ENCODE measurements at regions not wholly inside any gene's neighbourhood (a gene's known extent, or its start where the extent isn't known, plus 50 kb on each side); places are given as distances from the start of the nearest gene placed in this dataset.

GRCh38 chr5:94045839-94046782, 304.7 kb upstream of the POU5F2 start:
- TF ChIP-seq EZH2phosphoT487 (IDR thresholded peaks at IDR 0.05; ENCODE audit: insufficient read depth, low read depth) (no peak), EZH2 (IDR thresholded peaks at IDR 0.05; ENCODE audit: insufficient read depth, poor library complexity, severe bottlenecking) (no peak)
- H3K4me1 ChIP-seq (ENCODE audit: insufficient read depth) = no peaks in the 10 kb centered on the region
- H3K79me2 ChIP-seq (ENCODE audit: insufficient read depth) = no peaks in the 10 kb centered on the region
- no peaks in the 10 kb centered on the region for H3K27me3 ChIP-seq (replicated peaks; ENCODE audit: insufficient read depth)
- 95 to 96% methylated on average over 6 of the region's 6 CpGs for WGBS, 2 experiments (ENCODE audit: low coverage in 1 of 2, low lambda C conversion rate in 2 of 2, missing lambda C conversion rate in 2 of 2)
- no peak overlapping the region for H3K27ac ChIP-seq
- H3K4me2 ChIP-seq (ENCODE audit: unreplicated experiment) = no peak overlapping the region
- no peaks in the 10 kb centered on the region for H3K9me3 ChIP-seq (ENCODE audit: low read depth)
- H3F3A ChIP-seq (ENCODE audit: insufficient read depth) = no peaks in the 10 kb centered on the region
- no peaks in the 10 kb centered on the region for H3K36me3 ChIP-seq (ENCODE audit: low read depth)
- no peak overlapping the region for H3K9ac ChIP-seq
- in situ Hi-C loops (cut with MboI) = no loop called here
- H4K20me1 ChIP-seq (ENCODE audit: insufficient read depth) = no peaks in the 10 kb centered on the region
- no peaks in the 10 kb centered on the region for H3K9me2 ChIP-seq (ENCODE audit: insufficient read depth)
- H2AFZ ChIP-seq = no peak overlapping the region
- no peak overlapping the region for H3K4me3 ChIP-seq
- DNase-seq = no peak

DNA sequence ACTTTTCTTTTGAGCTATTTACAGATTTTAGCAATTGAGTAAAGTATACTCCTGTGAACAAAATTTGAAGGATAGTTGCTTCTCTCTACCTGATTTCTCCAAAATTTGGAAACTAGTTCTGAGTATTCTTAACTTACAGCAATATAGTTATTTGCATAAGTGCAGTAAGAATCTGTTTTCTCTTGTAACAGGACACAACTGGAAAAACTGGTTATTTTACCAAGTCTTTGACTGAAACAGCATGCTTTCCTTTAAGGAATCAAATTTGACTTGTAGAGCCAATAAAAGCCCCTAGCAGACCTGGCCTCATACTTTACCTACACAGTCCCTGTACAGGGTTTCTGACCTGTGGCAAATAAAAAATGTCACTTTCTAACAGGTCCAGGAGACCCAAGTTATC, 301.9 kb upstream of the POU5F2 start:
- Histone ChIP-seq H4K20me1 (ENCODE audit: insufficient read depth) (no peaks in the 10 kb centered on the region), H3K9me2 (ENCODE audit: insufficient read depth) (no peaks in the 10 kb centered on the region), H3K27ac (no peak overlapping the region), H3K36me3 (ENCODE audit: low read depth) (no peaks in the 10 kb centered on the region), H3K4me3 (no peak overlapping the region), H3K4me2 (ENCODE audit: unreplicated experiment) (no peak overlapping the region), H3K9ac (no peak overlapping the region), H3K79me2 (ENCODE audit: insufficient read depth) (no peaks in the 10 kb centered on the region), H3K9me3 (ENCODE audit: low read depth) (no peaks in the 10 kb centered on the region), H3K27me3 (replicated peaks; ENCODE audit: insufficient read depth) (no peaks in the 10 kb centered on the region), H3F3A (ENCODE audit: insufficient read depth) (no peaks in the 10 kb centered on the region), H2AFZ (no peak overlapping the region), H3K4me1 (ENCODE audit: insufficient read depth) (no peaks in the 10 kb centered on the region)
- in situ Hi-C loops (cut with MboI) = no loop called here
- no peak for TF ChIP-seq EZH2 (IDR thresholded peaks at IDR 0.05; ENCODE audit: insufficient read depth, poor library complexity, severe bottlenecking)
- no peak for TF ChIP-seq EZH2phosphoT487 (IDR thresholded peaks at IDR 0.05; ENCODE audit: insufficient read depth, low read depth)
- DNase-seq = no peak

DNA sequence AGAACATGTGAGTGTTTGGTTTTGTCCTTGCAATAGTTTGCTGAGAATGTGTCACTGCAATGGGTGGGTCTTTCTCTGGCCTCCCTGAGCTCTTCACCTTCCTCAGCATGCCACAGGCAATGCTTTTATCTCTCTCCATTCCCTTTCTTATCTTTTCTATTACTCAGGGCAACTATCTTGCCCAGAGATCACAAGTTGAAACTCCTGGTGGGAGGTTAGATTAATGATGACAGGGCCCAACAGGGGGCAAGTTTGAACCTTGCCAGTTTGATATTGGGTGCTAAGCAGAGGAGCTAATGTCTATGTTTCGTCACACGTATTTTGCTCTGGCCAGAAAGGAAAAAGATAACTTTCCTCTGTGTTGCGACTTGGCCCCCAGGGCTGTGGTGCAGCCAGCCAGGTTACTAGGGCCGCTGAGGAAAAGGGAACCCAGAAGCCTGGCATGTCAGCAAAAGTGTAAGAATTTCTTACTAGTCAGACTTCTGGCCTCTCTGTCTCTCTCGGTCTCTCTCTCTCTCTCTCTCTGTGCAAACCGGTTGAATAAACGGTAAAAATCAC, 299.3 kb upstream of the POU5F2 start:
- Histone ChIP-seq H3K27ac (no peak overlapping the region), H3K9me2 (ENCODE audit: insufficient read depth) (no peaks in the 10 kb centered on the region), H3F3A (ENCODE audit: insufficient read depth) (no peaks in the 10 kb centered on the region), H3K36me3 (ENCODE audit: low read depth) (no peaks in the 10 kb centered on the region), H2AFZ (no peak overlapping the region), H3K9me3 (ENCODE audit: low read depth) (no peaks in the 10 kb centered on the region), H3K79me2 (ENCODE audit: insufficient read depth) (no peaks in the 10 kb centered on the region), H3K27me3 (replicated peaks; ENCODE audit: insufficient read depth) (no peaks in the 10 kb centered on the region), H4K20me1 (ENCODE audit: insufficient read depth) (no peaks in the 10 kb centered on the region), H3K4me2 (ENCODE audit: unreplicated experiment) (no peak overlapping the region), H3K4me3 (no peak overlapping the region), H3K9ac (no peak overlapping the region), H3K4me1 (ENCODE audit: insufficient read depth) (no peaks in the 10 kb centered on the region)
- 90 to 93% methylated on average over 7 of the region's 7 CpGs for WGBS, 2 experiments (ENCODE audit: low coverage in 1 of 2, low lambda C conversion rate in 2 of 2, missing lambda C conversion rate in 2 of 2)
- in situ Hi-C loops (cut with MboI) = no loop called here
- TF ChIP-seq EZH2 (IDR thresholded peaks at IDR 0.05; ENCODE audit: insufficient read depth, poor library complexity, severe bottlenecking) = no peak
- no peak for TF ChIP-seq EZH2phosphoT487 (IDR thresholded peaks at IDR 0.05; ENCODE audit: insufficient read depth, low read depth)
- no peak for DNase-seq

- H3K27ac ChIP-seq = no peak overlapping the region
- DNase-seq = no peak
- no peaks in the 10 kb centered on the region for H3K27me3 ChIP-seq (replicated peaks; ENCODE audit: insufficient read depth)
- no peak overlapping the region for H2AFZ ChIP-seq
- H3K4me1 ChIP-seq (ENCODE audit: insufficient read depth) = no peaks in the 10 kb centered on the region
- TF ChIP-seq EZH2phosphoT487 (IDR thresholded peaks at IDR 0.05; ENCODE audit: insufficient read depth, low read depth) (no peak), EZH2 (IDR thresholded peaks at IDR 0.05; ENCODE audit: insufficient read depth, poor library complexity, severe bottlenecking) (no peak)
- no peaks in the 10 kb centered on the region for H3F3A ChIP-seq (ENCODE audit: insufficient read depth)
- H3K4me2 ChIP-seq (ENCODE audit: unreplicated experiment) = no peak overlapping the region
- H3K79me2 ChIP-seq (ENCODE audit: insufficient read depth) = no peaks in the 10 kb centered on the region
- no peaks in the 10 kb centered on the region for H3K9me3 ChIP-seq (ENCODE audit: low read depth)
- no peaks in the 10 kb centered on the region for H4K20me1 ChIP-seq (ENCODE audit: insufficient read depth)
- H3K36me3 ChIP-seq (ENCODE audit: low read depth) = no peaks in the 10 kb centered on the region
- no peaks in the 10 kb centered on the region for H3K9me2 ChIP-seq (ENCODE audit: insufficient read depth)
- no peak overlapping the region for H3K9ac ChIP-seq
- in situ Hi-C loops (cut with MboI) = no loop called here
- H3K4me3 ChIP-seq = no peak overlapping the region
Observed at GRCh38 chr5:94039101-94039500, 297.7 kb upstream of the POU5F2 start.

All from GM23248 (cell line).